Retinal pigment epithelial cell (primary cell): ENCODE measurements at regions not wholly inside any gene's neighbourhood (a gene's known extent, or its start where the extent isn't known, plus 50 kb on each side); places are given as distances from the start of the nearest gene placed in this dataset.
A peak's percentile ranks its signal among the peaks of the same experiment; 100 is the strongest.

Source experiments
- DNase-seq: peaks from one replicate; pipeline ENCODE4 v3.0.0-alpha.2; 2010; ENCODE audit warnings: low read depth
- H3K4me3 ChIP-seq: 2 replicates; pipeline ENCODE4 v1.5.1; 2011; ENCODE audit warnings: mild to moderate bottlenecking, low read length, control low read depth, moderate library complexity
- CTCF ChIP-seq: conservative IDR thresholded peaks from 2 replicates; pipeline ENCODE4 v1.5.1; 2011; ENCODE audit warnings: low read depth, low read length, control low read depth, inconsistent platforms

DNA sequence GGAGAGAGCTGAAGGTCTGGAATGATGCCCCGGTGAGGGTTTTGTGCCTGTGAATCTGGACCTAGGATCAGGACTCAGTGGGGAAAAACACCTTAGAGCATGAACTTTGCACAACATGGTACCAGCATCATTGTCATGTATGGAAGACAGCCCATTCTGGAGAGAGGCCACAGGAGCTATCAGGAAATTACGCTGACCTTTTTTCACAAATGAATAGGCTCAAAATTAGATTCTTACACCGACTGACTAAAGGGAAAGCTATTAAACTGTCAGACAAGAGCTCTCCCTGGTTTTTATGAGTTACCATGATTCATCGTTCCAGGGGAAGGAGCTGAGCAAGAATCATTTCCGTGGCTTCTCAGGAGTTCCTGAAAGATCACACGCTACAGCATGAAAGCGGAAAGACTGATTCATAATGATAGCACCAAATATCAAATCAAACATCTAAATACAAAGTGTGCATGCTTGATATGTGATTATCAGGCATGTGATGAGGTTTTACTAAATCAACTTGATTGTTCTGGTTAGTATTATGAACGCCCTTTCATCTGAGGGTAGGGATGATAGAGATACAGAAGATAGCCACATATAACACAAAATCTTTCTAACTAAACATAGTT is 224.9 kb upstream of the SMLR1 start:
- TF ChIP-seq CTCF, result no peak
- DNase-seq, result peak; percentile 43
- no peak overlapping the region for H3K4me3 ChIP-seq

DNA sequence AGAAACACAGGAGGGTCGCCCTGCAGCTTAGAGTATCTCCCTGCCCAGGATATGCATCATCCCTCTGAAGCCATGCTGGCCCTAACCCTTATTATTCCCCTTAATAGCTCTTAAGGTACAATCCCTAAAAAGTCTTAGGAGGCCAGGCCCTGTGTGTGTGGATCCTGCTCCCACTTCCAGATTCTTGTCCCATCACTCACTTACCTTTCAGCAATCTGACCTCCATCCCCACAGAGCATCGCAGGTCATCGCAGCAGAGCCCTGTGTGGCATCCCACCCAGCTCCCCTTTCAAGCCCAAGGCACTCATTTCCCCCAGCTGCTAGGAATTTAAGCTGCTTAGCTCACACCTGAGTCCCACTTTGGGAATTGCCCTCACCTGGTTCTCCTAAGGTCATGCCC is 223.8 kb upstream of the SMLR1 start:
- no peak overlapping the region for H3K4me3 ChIP-seq
- no peak for TF ChIP-seq CTCF
- no peak for DNase-seq

DNA sequence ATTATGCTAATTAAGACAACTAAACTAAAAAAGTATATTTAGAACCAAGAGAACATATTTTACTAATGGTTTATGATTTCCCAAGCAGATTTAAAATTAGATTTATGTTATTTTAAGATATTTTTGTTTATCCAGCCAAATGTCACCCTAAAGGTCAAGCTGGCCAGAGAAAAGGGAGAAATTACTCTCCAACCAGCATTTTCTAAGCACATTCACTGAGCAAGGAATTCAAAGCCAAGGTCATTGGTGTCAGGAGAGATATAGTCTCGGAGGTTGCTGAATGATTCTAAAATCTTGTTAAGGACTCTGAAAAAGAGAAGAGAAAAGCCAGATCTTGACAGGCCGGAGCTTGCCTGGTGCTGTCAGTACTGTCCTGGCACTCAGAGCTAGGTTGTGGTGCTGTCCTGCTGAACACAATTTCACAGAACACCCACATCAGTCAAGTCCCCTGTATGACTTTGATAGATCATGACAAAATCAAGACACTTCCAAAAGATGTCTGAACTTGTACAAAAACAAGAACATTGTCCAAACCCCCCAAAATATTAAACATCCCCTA is 222.3 kb upstream of the SMLR1 start:
- no peak for TF ChIP-seq CTCF
- DNase-seq, result no peak
- no peak overlapping the region for H3K4me3 ChIP-seq

- TF ChIP-seq CTCF, result no peak
- DNase-seq, result no peak
- H3K4me3 ChIP-seq, result no peak overlapping the region
Observed at GRCh38 chr6:130610303-130610702, 216.9 kb upstream of the SMLR1 start.

DNA sequence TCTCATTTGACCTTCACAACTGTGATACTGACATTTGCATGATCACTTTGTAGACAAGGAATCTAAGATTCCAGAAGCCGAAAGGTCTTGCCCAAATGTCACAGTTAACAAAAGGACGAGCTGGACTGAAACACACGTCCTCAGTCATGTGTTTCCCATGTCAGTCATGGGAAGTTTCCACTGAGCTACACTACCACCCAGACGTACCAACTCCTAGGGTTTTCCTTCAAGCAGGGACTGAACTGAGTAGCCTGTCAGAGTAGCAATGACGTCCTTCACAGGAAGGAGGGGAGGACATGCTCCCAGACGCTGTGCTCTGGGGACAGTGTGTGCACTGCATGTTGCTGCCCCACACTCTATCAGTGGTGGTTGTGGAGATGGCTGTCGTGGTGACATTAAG is 215.8 kb upstream of the SMLR1 start:
- no peak for DNase-seq
- TF ChIP-seq CTCF, result no peak
- H3K4me3 ChIP-seq, result no peak overlapping the region

GRCh38 chr6:130613176-130613575 is 214.0 kb upstream of the SMLR1 start:
- TF ChIP-seq CTCF, result no peak
- no peak overlapping the region for H3K4me3 ChIP-seq
- DNase-seq, result no peak

GRCh38 chr6:130615816-130616215 is 211.4 kb upstream of the SMLR1 start:
- TF ChIP-seq CTCF, result no peak
- H3K4me3 ChIP-seq, result no peak overlapping the region
- DNase-seq, result no peak
